ENCODE measurements at regions not wholly inside any gene's neighbourhood (a gene's known extent, or its start where the extent isn't known, plus 50 kb on each side); places are given as distances from the start of the nearest gene placed in this dataset.

DNA sequence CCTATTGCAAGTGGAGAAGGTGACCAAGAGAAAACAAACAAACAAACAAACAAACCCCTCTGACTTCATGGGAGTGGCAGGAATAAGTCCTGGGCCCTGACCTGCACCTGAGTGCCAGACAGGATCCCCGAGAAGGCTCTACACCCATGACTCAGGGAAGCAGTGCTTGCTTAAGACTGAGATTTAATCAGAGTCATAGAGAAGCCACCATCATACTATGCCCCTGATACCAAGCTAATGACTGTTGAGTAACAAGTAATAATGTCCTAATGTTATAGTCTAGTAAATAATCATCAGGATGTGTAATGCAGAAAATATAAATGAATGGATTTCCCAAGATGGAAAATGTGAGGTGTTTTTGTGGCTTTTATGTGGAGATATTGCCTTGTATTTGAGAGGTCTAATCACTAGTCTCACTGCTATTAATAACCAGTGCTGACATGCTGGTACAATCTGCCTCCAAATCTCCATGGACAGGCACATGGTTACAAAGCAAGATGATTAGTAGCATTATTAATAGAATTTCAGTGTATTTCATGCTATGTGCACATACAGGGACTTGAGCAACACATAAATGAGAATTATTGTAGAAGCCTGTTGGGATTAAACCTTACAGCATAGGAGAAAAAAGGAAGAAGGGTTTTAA is 1290.9 kb downstream of the MRPL39 start:
- H3K4me1 ChIP-seq (ENCODE audit: low read depth, poor library complexity, severe bottlenecking): no peaks in the 10 kb centered on the region
- no peaks in the 10 kb centered on the region for H3K27me3 ChIP-seq (ENCODE audit: insufficient read depth, low read depth)
- TF ChIP-seq, protein P1, sequence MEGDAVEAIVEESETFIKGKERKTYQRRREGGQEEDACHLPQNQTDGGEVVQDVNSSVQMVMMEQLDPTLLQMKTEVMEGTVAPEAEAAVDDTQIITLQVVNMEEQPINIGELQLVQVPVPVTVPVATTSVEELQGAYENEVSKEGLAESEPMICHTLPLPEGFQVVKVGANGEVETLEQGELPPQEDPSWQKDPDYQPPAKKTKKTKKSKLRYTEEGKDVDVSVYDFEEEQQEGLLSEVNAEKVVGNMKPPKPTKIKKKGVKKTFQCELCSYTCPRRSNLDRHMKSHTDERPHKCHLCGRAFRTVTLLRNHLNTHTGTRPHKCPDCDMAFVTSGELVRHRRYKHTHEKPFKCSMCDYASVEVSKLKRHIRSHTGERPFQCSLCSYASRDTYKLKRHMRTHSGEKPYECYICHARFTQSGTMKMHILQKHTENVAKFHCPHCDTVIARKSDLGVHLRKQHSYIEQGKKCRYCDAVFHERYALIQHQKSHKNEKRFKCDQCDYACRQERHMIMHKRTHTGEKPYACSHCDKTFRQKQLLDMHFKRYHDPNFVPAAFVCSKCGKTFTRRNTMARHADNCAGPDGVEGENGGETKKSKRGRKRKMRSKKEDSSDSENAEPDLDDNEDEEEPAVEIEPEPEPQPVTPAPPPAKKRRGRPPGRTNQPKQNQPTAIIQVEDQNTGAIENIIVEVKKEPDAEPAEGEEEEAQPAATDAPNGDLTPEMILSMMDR (conservative IDR thresholded peaks at IDR 0.05; ENCODE audit: low read depth, low read length): no peak
- H3K36me3 ChIP-seq (ENCODE audit: insufficient read depth): no peaks in the 10 kb centered on the region
- H3K4me3 ChIP-seq (IDR thresholded peaks at IDR 0.05; ENCODE audit: insufficient read depth, low read depth, low read length): no peak overlapping the region
- no peak overlapping the region for H3K27ac ChIP-seq
- no peaks in the 10 kb centered on the region for H4K20me1 ChIP-seq (ENCODE audit: insufficient read depth)
- H2AFZ ChIP-seq (ENCODE audit: low read depth): no peak overlapping the region
- no peak overlapping the region for H3K4me2 ChIP-seq
- H3K79me2 ChIP-seq (ENCODE audit: insufficient read depth, low read depth): no peaks in the 10 kb centered on the region
- no peak overlapping the region for H3K9ac ChIP-seq

DNA sequence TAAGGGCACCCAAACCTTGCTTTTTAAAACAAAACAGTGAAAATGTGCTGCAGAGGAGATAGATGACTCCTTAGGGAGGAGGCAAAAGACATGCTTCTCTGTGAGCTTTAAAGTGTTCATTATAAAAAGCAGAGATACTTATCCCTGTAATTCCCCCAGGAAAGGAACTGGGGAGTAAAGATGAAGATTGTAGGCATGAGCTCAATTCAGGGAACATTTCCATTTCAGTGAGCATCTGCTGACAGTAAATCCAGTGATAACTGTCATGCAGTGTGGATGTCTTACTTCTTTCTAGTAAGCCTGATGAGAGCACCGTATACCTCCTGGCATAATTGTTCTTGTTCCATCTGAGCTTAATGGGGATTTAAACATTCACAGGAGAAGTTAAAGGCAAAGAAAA is 1296.5 kb downstream of the MRPL39 start:
- TF ChIP-seq, protein P1 (conservative IDR thresholded peaks at IDR 0.05; ENCODE audit: low read depth, low read length): no peak
- no peak overlapping the region for H3K27ac ChIP-seq
- no peaks in the 10 kb centered on the region for H3K36me3 ChIP-seq (ENCODE audit: insufficient read depth)
- no peaks in the 10 kb centered on the region for H3K79me2 ChIP-seq (ENCODE audit: insufficient read depth, low read depth)
- H4K20me1 ChIP-seq (ENCODE audit: insufficient read depth): no peaks in the 10 kb centered on the region
- H3K4me3 ChIP-seq (IDR thresholded peaks at IDR 0.05; ENCODE audit: insufficient read depth, low read depth, low read length): no peak overlapping the region
- H3K27me3 ChIP-seq (ENCODE audit: insufficient read depth, low read depth): no peaks in the 10 kb centered on the region
- H3K4me1 ChIP-seq (ENCODE audit: low read depth, poor library complexity, severe bottlenecking): no peaks in the 10 kb centered on the region
- H3K9ac ChIP-seq: no peak overlapping the region
- no peak overlapping the region for H2AFZ ChIP-seq (ENCODE audit: low read depth)
- no peak overlapping the region for H3K4me2 ChIP-seq

DNA sequence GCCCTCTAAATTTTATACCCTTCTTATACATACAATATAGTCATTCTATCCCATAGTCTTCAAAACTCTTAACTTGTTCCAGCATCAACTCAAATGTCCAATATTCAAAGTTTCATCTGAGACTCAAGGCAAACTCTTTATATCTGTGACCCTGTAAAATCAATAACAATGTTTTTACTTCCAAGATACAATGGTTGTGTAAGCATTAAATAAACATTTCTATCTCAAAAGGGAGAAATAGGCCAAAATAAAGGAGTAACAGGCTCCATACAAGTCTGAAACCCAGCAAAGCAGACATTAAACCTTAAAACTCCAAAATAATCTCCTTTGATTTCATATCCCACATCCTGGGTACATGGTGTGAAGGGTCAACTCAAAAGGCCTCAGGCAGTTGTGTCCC is 1299.1 kb downstream of the MRPL39 start:
- Histone ChIP-seq H3K9ac (no peak overlapping the region), H4K20me1 (ENCODE audit: insufficient read depth) (no peaks in the 10 kb centered on the region), H2AFZ (ENCODE audit: low read depth) (no peak overlapping the region), H3K36me3 (ENCODE audit: insufficient read depth) (no peaks in the 10 kb centered on the region), H3K4me2 (no peak overlapping the region), H3K4me3 (IDR thresholded peaks at IDR 0.05; ENCODE audit: insufficient read depth, low read depth, low read length) (no peak overlapping the region), H3K4me1 (ENCODE audit: low read depth, poor library complexity, severe bottlenecking) (no peaks in the 10 kb centered on the region), H3K27me3 (ENCODE audit: insufficient read depth, low read depth) (no peaks in the 10 kb centered on the region), H3K27ac (no peak overlapping the region), H3K79me2 (ENCODE audit: insufficient read depth, low read depth) (no peaks in the 10 kb centered on the region)
- TF ChIP-seq, protein P1 (conservative IDR thresholded peaks at IDR 0.05; ENCODE audit: low read depth, low read length): no peak

DNA sequence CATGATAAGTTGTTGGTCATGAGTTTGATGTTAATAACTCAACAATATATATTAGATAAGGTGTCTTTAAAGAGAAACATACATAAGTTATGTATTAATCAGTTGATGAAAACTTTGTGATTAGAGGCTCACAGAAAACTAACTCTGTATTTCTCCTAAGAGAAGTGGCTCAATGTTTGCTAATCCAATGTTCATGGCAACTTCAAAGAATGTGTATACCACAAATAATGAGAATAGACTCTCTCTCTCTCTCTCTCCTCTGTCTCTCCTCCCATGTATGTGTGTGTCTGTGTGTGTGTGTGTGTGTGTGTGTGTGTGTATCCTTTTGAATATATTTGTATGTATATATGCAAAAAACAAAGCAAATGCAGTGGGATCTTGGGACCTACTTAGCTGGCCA is 1304.9 kb downstream of the MRPL39 start:
- Histone ChIP-seq H3K9ac (no peak overlapping the region), H3K27ac (no peak overlapping the region), H3K79me2 (ENCODE audit: insufficient read depth, low read depth) (no peaks in the 10 kb centered on the region), H3K4me2 (no peak overlapping the region), H3K4me3 (IDR thresholded peaks at IDR 0.05; ENCODE audit: insufficient read depth, low read depth, low read length) (no peak overlapping the region), H2AFZ (ENCODE audit: low read depth) (no peak overlapping the region), H3K4me1 (ENCODE audit: low read depth, poor library complexity, severe bottlenecking) (no peaks in the 10 kb centered on the region), H3K36me3 (ENCODE audit: insufficient read depth) (no peaks in the 10 kb centered on the region), H3K27me3 (ENCODE audit: insufficient read depth, low read depth) (no peaks in the 10 kb centered on the region), H4K20me1 (ENCODE audit: insufficient read depth) (no peaks in the 10 kb centered on the region)
- TF ChIP-seq, protein P1 (conservative IDR thresholded peaks at IDR 0.05; ENCODE audit: low read depth, low read length): no peak
